Prostate gland (tissue), 2 donors: ENCODE measurements at regions not wholly inside any gene's neighbourhood (a gene's known extent, or its start where the extent isn't known, plus 50 kb on each side); places are given as distances from the start of the nearest gene placed in this dataset.

Source experiments
- CTCF ChIP-seq, 4 experiments: fragments of 200-600 bp in 2 of 4; fragments of 450-650 bp in 2 of 4; sonication (generic) in 2 of 4; IDR thresholded peaks; 1 replicate in 3 of 4; 2 replicates in 1 of 4; pipeline ENCODE4 v1.5.1; 2016 to 2019; ENCODE audit warnings: antibody characterized with exemption in 4 of 4, mild to moderate bottlenecking in 2 of 4, moderate library complexity in 2 of 4
- POLR2AphosphoS5 ChIP-seq: sonication (generic); formaldehyde crosslinking; IDR thresholded peaks from one replicate; pipeline ENCODE4 v1.6.1; 2017; ENCODE audit warnings: antibody characterized with exemption

DNA sequence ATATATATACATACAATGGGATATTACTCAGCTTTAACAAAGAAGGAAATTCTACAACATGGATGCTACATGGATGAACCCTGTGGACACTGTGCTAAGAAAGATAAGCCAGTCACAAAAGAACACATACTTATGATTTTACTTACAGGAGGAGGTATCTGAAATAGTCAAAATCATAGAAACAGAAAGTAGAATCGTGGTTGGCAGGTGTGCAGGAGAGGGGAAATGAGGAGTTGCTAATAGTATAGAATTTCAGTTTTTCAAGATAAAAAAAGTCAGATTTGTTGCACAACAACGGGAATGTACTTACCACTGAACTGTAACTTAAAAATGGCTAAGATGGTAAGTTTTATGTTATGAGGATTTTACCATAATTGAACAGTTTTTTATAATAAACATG lies 706.3 kb downstream of the TFAP2A start:
- no peak for TF ChIP-seq CTCF (IDR thresholded peaks at IDR 0.05)
- TF ChIP-seq POLR2AphosphoS5: no peak
